GM21529 (cell line): ENCODE measurements at regions not wholly inside any gene's neighbourhood (a gene's known extent, or its start where the extent isn't known, plus 50 kb on each side); places are given as distances from the start of the nearest gene placed in this dataset.

Source experiments
- ATAC-seq: cut with Tn5 transposase; IDR thresholded peaks from one replicate; pipeline ENCODE4 v1.9.1; 2021; ENCODE audit not compliant: unreplicated experiment

DNA sequence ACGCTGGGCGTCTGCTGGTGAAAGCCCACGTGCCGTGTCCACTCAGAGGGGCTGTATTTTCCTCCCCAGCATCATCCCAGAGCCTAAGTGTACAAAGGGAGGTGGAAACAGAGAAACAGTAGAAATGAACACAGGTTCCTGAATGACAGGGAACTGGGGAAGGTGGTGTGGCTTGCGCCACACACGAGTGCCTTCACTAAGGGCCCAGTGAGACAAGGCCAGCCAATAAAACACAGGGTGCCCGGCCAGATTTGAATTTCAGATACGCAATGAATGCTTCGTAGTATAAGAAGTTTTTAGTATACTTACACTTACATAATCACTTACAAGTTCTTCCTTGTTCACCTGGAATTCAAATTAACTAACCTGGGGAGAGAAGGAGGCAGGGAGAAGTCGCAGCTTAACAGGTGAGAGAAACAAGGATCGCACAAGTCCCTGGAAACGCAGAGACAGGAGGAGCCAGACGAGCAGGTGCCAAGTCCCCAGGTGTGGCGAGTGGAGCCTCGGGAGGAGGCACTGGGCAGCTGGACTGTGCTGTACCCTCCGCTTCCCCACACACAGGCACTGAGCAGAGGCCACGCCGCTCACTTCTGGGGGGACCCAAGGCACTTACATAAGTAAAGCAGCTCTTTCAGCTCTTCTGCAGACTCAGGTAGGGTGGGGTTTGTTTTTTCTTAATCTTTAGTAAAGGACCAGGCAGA lies 105.2 kb upstream of the MGMT start:
- no peak for ATAC-seq

DNA sequence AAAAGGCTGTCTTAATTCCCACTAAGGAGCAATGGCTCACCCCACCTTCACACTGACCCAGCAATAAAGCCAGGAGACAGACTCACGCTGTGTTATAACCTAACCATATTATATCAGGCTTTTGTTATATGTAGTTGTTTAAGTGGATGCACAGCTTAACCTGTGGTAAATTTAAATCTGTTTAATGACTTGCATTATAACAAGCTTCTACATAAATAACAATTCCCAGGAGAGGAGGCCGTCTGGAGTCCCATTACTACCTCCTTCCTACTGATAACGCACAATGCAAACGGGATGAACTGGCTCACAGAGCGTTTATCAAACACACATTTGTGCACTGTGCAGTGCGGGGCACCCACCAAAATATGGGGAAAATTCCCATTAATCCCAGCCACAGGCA lies 102.1 kb upstream of the MGMT start:
- no peak for ATAC-seq

GRCh38 chr10:129365767-129366402 lies 101.2 kb upstream of the MGMT start:
- ATAC-seq, result no peak

DNA sequence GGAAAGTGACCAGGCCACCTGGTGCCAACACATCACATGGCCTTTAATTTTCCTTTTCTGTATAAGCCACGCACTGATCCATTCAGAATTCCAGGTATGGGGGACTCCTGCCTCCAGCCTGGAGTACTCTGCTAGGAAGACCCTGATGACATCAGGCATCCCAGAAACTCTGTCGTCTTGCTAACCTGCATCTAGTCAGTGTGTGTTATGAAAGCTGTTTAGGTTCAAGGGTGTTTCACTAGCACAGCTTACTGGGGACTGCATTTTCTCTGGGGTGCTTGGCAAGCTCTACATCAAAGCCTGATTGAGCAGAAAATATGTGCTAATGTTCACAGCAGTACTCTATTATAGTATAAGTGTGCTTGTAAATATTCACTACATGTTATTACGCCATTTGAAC lies 100.6 kb upstream of the MGMT start:
- ATAC-seq, result no peak

- no peak for ATAC-seq
Measured at GRCh38 chr10:129369566-129369965, 97.5 kb upstream of the MGMT start.

- ATAC-seq, result no peak
Measured at GRCh38 chr10:129371541-129371940, 95.5 kb upstream of the MGMT start.

- no peak for ATAC-seq
Measured at GRCh38 chr10:129372172-129372571, 94.9 kb upstream of the MGMT start.

DNA sequence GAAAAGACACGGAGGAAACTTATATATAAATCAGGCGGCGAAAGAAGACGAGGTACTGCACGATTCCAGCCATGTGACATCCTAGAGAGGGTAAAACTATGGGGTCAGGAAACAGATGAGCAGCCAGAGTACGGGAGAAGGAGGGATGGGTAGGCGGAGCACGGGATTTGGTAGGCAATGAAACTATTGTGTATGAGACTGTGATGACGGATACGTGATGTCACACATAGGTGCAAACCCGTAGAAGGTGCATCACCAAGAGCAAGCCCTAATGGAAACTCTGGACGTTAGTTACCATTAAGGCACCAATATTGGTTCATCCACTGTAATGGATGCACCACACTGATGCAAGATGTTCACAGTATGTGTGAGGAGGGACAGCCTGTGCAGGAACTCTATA lies 93.8 kb upstream of the MGMT start:
- no peak for ATAC-seq

DNA sequence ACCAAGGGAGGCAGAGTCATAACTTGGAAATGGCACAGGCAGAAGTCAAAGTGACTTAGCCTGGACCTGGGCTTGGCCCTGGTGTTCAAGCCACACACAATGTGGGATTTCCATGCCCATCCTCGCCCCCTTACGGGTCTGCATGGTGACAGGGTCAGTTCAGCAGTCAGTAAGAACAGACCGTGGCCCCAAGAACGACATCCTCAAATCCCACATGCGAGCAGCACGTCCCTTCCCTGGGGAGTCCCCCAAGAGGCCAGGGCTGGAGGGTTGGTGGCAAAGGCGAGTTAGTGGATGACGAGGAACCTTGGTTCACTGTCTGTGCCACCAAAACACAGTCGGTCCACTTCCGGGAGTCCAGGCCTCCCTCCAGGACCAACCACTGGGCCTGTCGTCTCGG lies 93.3 kb upstream of the MGMT start:
- ATAC-seq, result no peak

DNA sequence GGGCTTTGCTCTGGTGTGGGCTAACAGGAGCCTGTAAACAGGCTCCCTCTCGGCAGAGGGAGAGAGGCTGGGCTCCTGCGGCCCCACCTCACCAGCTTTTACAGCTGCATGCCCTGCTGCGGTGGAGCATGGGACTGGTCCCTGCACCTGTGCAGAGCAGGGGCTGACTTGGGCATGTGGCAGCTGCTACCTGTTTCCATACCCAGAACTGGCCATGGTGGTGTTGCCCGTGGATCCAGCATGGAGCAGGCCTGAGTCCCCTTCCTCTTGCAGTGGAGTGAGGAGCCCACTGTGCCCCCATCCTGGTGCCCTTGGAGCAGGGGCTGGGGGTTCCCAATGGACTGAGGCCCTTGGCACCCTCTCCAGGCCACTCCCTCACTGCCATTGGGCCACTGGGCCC lies 91.9 kb upstream of the MGMT start:
- no peak for ATAC-seq

- no peak for ATAC-seq
Measured at GRCh38 chr10:129375912-129376311, 91.1 kb upstream of the MGMT start.

- ATAC-seq, result no peak
Measured at GRCh38 chr10:129380279-129380678, 86.8 kb upstream of the MGMT start.

GRCh38 chr10:129381741-129382140 lies 85.3 kb upstream of the MGMT start:
- ATAC-seq, result no peak

DNA sequence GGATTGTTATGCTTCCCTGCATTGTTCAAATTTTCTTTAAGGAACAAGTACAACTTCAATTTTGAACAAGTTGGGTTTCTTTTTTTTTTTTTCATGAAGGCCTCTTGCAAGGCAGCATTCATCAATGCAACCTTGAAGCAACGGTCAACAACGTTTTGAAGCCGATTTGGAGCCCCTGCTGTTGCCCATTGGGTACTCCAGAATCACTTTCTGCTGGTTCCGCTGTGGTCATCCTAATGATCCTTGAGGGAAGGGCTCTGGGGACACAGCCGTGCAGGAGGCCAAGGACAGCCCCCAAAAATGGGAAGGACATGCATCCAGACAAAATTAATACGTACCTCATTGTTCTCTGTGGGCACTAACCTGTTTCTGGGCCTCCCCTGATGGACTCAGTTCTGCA lies 84.6 kb upstream of the MGMT start:
- no peak for ATAC-seq

- no peak for ATAC-seq
Measured at GRCh38 chr10:129383651-129384050, 83.4 kb upstream of the MGMT start.

GRCh38 chr10:129385600-129385999 lies 81.4 kb upstream of the MGMT start:
- no peak for ATAC-seq

DNA sequence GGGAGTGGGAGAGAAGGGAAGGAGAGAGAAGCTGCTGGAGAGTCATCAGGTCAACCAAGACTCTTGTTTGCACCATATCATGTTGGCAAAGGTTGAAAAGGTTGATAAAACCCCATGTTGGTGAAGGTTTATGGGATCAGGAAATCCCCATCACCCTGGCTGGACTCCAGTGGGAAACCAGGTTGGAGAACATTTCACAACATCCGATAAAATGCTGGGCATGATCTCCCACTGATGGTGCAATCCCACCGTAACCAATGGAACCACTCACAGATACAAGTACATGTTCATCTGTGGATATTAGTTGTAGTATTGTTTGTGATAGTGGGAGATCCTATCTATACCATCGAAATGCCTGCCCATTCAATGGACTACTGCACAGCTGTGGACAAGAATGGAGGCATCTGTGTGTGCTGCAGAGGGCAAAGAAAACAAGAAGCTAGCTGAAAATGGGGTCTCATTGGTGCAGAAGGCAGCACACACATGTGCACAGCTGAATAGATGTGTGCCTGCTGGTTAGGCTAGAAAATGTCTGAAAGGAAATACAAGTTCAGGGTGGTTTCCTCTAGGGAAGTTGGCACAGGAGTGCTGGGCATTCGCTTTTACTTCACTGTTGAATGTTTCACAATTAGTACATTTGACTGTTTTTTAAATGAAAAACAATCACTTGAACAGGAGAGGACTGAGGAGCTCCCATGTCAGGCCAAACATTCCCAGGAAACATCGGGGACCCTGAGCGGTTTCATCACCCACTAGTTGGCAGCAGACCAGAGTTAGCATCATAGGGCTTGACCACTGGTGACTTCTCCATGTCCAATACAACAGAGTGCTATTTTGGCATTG lies 80.4 kb upstream of the MGMT start:
- ATAC-seq, result no peak

- no peak for ATAC-seq
Measured at GRCh38 chr10:129387258-129387525, 79.8 kb upstream of the MGMT start.

GRCh38 chr10:129388435-129388834 lies 78.6 kb upstream of the MGMT start:
- ATAC-seq, result no peak

DNA sequence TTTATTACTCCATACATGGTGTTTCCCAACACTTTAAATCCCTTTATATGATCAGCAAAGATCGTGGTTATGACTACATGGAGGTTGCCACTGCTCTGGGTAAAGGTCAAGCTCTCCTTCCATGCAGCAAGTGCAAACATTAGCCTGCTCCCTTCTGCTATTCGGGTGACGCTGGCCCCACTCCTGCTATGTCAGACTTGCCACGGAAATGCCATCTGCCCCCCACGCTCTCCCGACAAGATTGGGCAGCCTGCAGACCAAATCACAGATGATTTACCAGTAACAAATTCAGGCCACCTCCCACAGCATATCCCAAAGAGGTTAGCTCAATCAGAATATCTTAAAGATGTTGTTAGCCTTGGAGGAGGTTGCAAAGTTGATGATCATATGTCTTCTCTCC lies 77.8 kb upstream of the MGMT start:
- no peak for ATAC-seq

DNA sequence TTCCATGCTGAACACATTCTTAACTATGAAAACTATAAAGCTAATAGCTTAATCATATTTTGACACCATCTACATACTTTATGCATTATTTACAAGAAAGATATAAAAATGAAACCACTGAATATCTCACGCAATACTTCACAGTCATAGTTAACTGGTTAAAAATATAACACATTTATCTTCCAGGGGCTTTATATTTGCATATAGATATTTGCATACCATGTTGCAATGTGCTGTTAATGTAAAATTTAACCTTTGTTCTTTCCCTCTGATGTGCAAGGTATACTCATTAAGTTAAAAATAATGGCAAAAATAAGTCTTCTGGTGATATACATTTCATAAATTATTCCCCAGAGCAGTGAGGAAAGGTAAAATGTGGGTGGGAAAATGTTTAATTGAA lies 76.9 kb upstream of the MGMT start:
- ATAC-seq, result no peak

- ATAC-seq, result no peak
Measured at GRCh38 chr10:129390726-129391125, 76.3 kb upstream of the MGMT start.
